ENCODE measurements at regions not wholly inside any gene's neighbourhood (a gene's known extent, or its start where the extent isn't known, plus 50 kb on each side); places are given as distances from the start of the nearest gene placed in this dataset.
A peak's percentile ranks its signal among the peaks of the same experiment; 100 is the strongest.

GRCh38 chr2:8525582-8526402 is 156.1 kb upstream of the ID2 start:
- peak; percentile 87 for ATAC-seq
- DNase-seq (ENCODE audit: low spot score): peak; percentile 88

GRCh38 chr2:8526403-8526696 is 155.5 kb upstream of the ID2 start:
- DNase-seq (ENCODE audit: low spot score) (no peak), ATAC-seq (no peak)

GRCh38 chr2:8527031-8527430 is 154.8 kb upstream of the ID2 start:
- ATAC-seq (no peak), DNase-seq (ENCODE audit: low spot score) (no peak)

- DNase-seq (ENCODE audit: low spot score) (no peak), ATAC-seq (no peak)
Measured at GRCh38 chr2:8527676-8528075, 154.2 kb upstream of the ID2 start.

GRCh38 chr2:8528863-8529262 is 153.0 kb upstream of the ID2 start:
- ATAC-seq: no peak
- no peak for DNase-seq (ENCODE audit: low spot score)

GRCh38 chr2:8529706-8530277 is 152.1 kb upstream of the ID2 start:
- no peak for ATAC-seq
- DNase-seq (ENCODE audit: low spot score): no peak

- ATAC-seq (no peak), DNase-seq (ENCODE audit: low spot score) (no peak)
Measured at GRCh38 chr2:8531481-8531880, 150.4 kb upstream of the ID2 start.

- DNase-seq (ENCODE audit: low spot score) (no peak), ATAC-seq (no peak)
Measured at GRCh38 chr2:8532438-8532837, 149.4 kb upstream of the ID2 start.

GRCh38 chr2:8533923-8534322 is 147.9 kb upstream of the ID2 start:
- ATAC-seq (no peak), DNase-seq (ENCODE audit: low spot score) (no peak)

GRCh38 chr2:8534386-8534728 is 147.5 kb upstream of the ID2 start:
- ATAC-seq (no peak), DNase-seq (ENCODE audit: low spot score) (no peak)

- DNase-seq (ENCODE audit: low spot score): peak; percentile 97
- peak; percentile 93 for ATAC-seq
Measured at GRCh38 chr2:8534729-8535468, 147.0 kb upstream of the ID2 start.

- ATAC-seq (peak; percentile 10), DNase-seq (ENCODE audit: low spot score) (no peak)
Measured at GRCh38 chr2:8535469-8535795, 146.4 kb upstream of the ID2 start.

- ATAC-seq: no peak
- DNase-seq (ENCODE audit: low spot score): no peak
Measured at GRCh38 chr2:8535821-8536685, 145.8 kb upstream of the ID2 start.

GRCh38 chr2:8536686-8537561 is 144.9 kb upstream of the ID2 start:
- no peak for ATAC-seq
- DNase-seq (ENCODE audit: low spot score): no peak

- DNase-seq (ENCODE audit: low spot score) (no peak), ATAC-seq (no peak)
Measured at GRCh38 chr2:8537562-8538155, 144.2 kb upstream of the ID2 start.

- ATAC-seq: no peak
- no peak for DNase-seq (ENCODE audit: low spot score)
Measured at GRCh38 chr2:8538531-8538930, 143.3 kb upstream of the ID2 start.

- no peak for DNase-seq (ENCODE audit: low spot score)
- no peak for ATAC-seq
Measured at GRCh38 chr2:8538931-8539621, 142.8 kb upstream of the ID2 start.

GRCh38 chr2:8539743-8540551 is 141.9 kb upstream of the ID2 start:
- peak; percentile 4 for ATAC-seq
- peak; percentile 50 for DNase-seq (ENCODE audit: low spot score)
